ENCODE measurements at regions not wholly inside any gene's neighbourhood (a gene's known extent, or its start where the extent isn't known, plus 50 kb on each side); places are given as distances from the start of the nearest gene placed in this dataset.

DNA sequence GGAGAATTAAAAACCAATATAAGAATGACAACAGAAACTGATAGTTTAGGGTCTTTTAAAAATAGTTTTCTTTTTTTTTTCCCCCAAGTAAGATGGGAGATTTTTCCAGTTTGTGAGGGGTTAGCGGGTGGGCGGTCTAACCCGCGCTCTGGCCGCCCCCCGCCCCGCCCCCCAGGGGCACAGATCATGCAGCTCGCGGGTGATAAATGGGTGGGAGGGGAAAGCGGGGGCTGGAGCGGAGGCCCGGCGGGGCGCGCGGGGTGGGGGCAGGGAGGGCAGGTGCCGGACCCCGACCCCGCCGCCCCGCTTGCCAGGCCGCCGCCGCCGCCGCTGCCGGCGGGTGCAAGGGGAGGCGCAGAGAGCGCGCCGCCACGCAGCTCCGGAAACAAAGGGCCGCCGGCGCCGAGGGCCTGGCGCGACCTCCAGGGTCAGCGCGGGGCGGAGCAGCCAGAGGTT is 60.1 kb upstream of the GSE1 start:
- Histone ChIP-seq H3K36me3 (ENCODE audit: control insufficient read depth, insufficient read depth, low read length) (no peaks in the 10 kb centered on the region), H3K4me3 (ENCODE audit: low read depth, low read length) (peak overlapping the region; percentile 51), H3K27me3 (ENCODE audit: control insufficient read depth, insufficient read depth, low read length) (no peaks in the 10 kb centered on the region)
- TF ChIP-seq, protein P1, sequence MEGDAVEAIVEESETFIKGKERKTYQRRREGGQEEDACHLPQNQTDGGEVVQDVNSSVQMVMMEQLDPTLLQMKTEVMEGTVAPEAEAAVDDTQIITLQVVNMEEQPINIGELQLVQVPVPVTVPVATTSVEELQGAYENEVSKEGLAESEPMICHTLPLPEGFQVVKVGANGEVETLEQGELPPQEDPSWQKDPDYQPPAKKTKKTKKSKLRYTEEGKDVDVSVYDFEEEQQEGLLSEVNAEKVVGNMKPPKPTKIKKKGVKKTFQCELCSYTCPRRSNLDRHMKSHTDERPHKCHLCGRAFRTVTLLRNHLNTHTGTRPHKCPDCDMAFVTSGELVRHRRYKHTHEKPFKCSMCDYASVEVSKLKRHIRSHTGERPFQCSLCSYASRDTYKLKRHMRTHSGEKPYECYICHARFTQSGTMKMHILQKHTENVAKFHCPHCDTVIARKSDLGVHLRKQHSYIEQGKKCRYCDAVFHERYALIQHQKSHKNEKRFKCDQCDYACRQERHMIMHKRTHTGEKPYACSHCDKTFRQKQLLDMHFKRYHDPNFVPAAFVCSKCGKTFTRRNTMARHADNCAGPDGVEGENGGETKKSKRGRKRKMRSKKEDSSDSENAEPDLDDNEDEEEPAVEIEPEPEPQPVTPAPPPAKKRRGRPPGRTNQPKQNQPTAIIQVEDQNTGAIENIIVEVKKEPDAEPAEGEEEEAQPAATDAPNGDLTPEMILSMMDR (IDR thresholded peaks at IDR 0.05; ENCODE audit: insufficient read depth, low read length, poor library complexity, severe bottlenecking): no peak
- no peak for DNase-seq (ENCODE audit: low read depth)

DNA sequence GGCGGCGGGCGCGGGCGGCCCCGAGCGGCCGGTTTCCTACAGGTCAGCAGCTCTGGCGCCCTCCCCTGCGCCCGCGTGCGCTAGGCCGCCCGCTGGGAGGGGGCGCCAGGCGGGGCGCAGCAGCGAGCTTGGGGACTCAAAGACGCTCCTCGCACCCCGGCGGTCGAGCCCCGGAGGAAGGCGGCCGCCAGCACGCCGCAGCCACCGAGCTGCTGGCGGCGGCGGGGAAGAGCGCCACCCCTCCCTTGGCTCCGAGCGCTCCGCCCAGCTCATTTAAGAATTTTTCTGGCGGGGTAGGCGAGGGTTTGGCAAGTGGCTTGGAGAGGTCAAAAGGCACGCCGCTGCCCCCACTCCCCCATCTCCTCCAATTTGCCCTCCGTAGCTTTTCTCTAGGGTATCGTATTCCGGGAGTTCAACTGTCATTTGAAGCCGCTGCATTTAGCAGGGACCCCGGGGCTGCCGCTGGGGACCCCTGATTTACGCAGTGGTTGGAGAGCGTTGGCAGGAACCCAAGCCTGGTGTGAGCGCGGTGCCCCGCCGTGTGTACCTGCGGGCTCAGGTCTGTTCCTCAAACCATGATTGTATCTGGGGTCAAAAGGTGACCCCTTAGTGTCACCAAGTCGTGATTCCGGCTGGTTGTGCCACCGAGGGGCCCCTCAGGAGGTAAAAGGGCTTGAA is 59.5 kb upstream of the GSE1 start:
- H3K4me3 ChIP-seq (ENCODE audit: low read depth, low read length): peak overlapping the region; percentile 51
- DNase-seq (ENCODE audit: low read depth): no peak
- TF ChIP-seq, protein P1 (IDR thresholded peaks at IDR 0.05; ENCODE audit: insufficient read depth, low read length, poor library complexity, severe bottlenecking): no peak
- no peaks in the 10 kb centered on the region for H3K36me3 ChIP-seq (ENCODE audit: control insufficient read depth, insufficient read depth, low read length)
- no peaks in the 10 kb centered on the region for H3K27me3 ChIP-seq (ENCODE audit: control insufficient read depth, insufficient read depth, low read length)

DNA sequence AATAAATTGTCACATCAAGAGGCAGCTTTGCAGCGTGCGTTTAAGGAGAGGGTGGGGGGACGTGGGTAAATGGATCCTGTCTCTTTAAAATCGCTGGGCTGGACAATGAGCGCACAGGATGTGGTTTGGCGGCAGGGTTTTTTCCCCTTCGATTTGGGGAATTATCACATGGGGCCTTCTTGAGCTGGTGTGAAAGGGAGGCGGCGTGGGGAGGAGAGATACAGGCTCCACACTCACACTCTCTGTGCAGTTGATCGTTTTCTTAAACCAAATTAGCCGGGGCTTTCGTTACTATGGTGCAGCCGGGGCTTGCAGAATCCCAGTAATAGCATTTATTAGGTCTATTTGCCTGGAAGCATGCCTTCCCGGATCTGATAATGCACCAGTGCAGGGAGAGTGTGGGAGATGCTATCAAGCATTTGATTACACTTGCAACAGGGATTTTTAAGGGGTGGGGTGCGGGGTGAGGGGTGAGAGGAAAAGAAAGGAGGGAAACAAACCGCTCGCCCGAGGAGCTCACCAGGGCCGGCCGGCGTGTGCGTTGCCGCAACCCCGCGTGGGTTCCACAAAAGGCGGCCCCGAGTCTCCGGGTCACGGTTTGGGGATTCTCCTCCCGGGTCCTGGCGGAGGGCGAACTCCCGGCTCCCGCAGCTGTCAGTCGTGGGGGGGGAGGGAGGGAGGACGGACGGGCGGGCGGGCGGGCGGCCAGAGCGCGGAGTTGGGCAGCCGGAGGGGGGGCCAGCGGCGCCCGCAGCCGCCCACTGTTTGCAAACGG is 58.8 kb upstream of the GSE1 start:
- TF ChIP-seq, protein P1 (IDR thresholded peaks at IDR 0.05; ENCODE audit: insufficient read depth, low read length, poor library complexity, severe bottlenecking): no peak
- Histone ChIP-seq H3K27me3 (ENCODE audit: control insufficient read depth, insufficient read depth, low read length) (no peaks in the 10 kb centered on the region), H3K36me3 (ENCODE audit: control insufficient read depth, insufficient read depth, low read length) (no peaks in the 10 kb centered on the region), H3K4me3 (ENCODE audit: low read depth, low read length) (peak overlapping the region; percentile 51)
- DNase-seq (ENCODE audit: low read depth): no peak

DNA sequence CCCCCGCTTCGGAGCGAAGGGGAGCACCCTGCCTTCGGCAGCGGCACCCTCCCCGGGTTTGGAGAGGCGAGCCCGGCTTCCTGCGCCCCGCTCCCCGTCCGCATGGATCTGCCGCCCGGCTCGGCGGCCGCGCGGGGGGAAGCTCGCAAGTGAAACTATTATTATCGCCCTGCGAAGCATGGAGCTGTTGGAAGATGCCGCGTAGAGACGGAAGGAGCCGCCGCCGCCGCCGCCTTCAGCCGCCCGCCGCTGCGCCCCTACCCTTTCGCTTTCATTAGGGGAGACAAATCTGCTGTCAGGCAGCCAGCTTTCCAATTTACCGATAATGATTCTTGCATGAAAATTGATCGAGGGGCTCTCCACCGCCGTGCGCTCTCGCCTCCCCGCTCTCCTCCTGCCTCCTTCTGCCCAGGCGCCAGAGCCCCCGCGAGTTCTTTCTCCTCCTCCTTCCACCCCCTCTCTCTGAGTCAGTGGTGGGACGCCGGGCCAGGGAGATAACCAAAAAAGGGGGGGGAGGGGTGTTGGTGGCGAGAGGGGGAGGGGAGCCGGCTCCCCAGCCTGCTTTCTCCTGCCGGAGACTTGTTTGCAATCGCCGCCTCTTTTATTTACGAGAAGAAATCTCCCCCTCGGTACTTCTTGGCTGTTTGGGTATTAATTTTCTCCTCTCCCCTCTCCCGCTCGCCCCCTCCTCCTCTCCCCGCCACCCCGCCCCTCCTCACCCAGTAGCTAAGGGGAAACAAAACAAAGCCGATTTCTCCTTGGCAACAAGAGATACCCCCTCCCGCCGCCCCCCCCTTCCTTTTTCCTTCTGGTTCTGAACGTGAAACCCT is 58.0 kb upstream of the GSE1 start:
- H3K27me3 ChIP-seq (ENCODE audit: control insufficient read depth, insufficient read depth, low read length): no peaks in the 10 kb centered on the region
- TF ChIP-seq, protein P1 (IDR thresholded peaks at IDR 0.05; ENCODE audit: insufficient read depth, low read length, poor library complexity, severe bottlenecking): no peak
- no peak for DNase-seq (ENCODE audit: low read depth)
- H3K4me3 ChIP-seq (ENCODE audit: low read depth, low read length): peak overlapping the region; percentile 51
- H3K36me3 ChIP-seq (ENCODE audit: control insufficient read depth, insufficient read depth, low read length): no peaks in the 10 kb centered on the region

DNA sequence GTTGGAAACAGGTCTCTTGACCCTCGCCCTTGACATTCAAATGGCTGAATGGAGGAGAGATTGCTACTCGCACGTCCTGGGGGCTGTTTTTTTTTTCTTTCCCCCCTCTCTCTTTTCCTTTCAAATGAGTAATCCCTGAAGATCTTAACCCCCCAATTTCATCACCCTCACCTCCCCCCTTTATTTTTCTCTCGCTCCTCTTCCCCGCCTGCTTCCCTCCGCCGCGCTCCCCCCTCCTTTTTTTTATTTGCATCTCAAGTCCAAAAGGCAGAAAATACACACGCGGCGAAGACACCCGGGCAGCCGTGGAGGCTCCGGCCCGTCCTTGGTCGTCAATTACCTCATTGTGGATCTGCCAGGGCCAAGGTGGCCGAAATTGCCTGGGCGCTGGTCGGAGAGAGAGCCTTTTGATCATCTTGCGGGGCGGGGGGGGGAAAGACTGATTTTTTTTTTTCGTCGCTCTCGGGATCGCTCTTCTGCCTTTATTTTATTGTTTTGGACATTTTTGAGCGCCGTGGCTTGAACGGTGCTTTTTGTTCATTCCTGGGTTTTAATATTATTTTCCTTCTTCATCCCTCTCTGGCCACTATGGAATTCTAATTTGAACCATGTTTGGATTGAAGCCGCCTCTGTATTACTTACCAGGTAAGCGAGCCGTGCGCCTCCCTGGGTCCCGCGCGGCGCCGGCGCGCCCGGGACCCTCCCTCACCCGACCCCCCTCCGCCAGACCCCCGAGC is 57.2 kb upstream of the GSE1 start:
- no peak for DNase-seq (ENCODE audit: low read depth)
- H3K4me3 ChIP-seq (ENCODE audit: low read depth, low read length): peak overlapping the region; percentile 51
- no peaks in the 10 kb centered on the region for H3K36me3 ChIP-seq (ENCODE audit: control insufficient read depth, insufficient read depth, low read length)
- TF ChIP-seq, protein P1 (IDR thresholded peaks at IDR 0.05; ENCODE audit: insufficient read depth, low read length, poor library complexity, severe bottlenecking): no peak
- no peaks in the 10 kb centered on the region for H3K27me3 ChIP-seq (ENCODE audit: control insufficient read depth, insufficient read depth, low read length)

All from kidney epithelial cell (primary cell).